Natural killer cell treated with Interleukin-12 subunit alpha and Interleukin-12 subunit beta and Interleukin-15 and Interleukin-18, amount 100 ng/mL, for 72 hours (primary cell): ENCODE measurements at regions not wholly inside any gene's neighbourhood (a gene's known extent, or its start where the extent isn't known, plus 50 kb on each side); places are given as distances from the start of the nearest gene placed in this dataset.
"Not testable (repeated sequence)": the region's sequence is repeated elsewhere in the genome, so short reads cannot be mapped to it uniquely, and the experiment has no call there.

Experiments
- ATAC-seq, 2 donors: fragments of 150-1000 bp; cut with Tn5 transposase in 1 of 2; sonication (Bioruptor Pico), chemical (Tn5 transposase) in 1 of 2; 2 replicates each; pipeline ENCODE4 v1.10.0; 2021
- DNase-seq: peaks from one replicate; pipeline ENCODE4 v3.0.0; 2022; ENCODE audit warnings: low spot score
- H3K27ac Mint-ChIP-seq, 2 donors: 1 replicate in 1 of 2; 2 replicates in 1 of 2; pipeline ENCODE4 v1.8.0; 2022; ENCODE audit warnings: mixed read lengths in 2 of 2, mild to moderate bottlenecking in 1 of 2, moderate library complexity in 1 of 2
- H3K27me3 Mint-ChIP-seq, 2 donors: 1 replicate in 1 of 2; 2 replicates in 1 of 2; pipeline ENCODE4 v1.8.0; 2022; ENCODE audit warnings: mixed read lengths in 2 of 2
- H3K36me3 Mint-ChIP-seq: one replicate; pipeline ENCODE4 v1.8.0; 2022; ENCODE audit warnings: mixed read lengths
- H3K4me1 Mint-ChIP-seq, 2 donors: 1 replicate in 1 of 2; 2 replicates in 1 of 2; pipeline ENCODE4 v1.8.0; 2022; ENCODE audit warnings: low read depth in 2 of 2, mixed read lengths in 2 of 2, mild to moderate bottlenecking in 1 of 2
- H3K4me3 Mint-ChIP-seq: one replicate; pipeline ENCODE4 v1.8.0; 2022; ENCODE audit warnings: mixed read lengths
- H3K9me3 Mint-ChIP-seq: 2 replicates; pipeline ENCODE4 v1.8.0; 2022; ENCODE audit warnings: mixed read lengths

DNA sequence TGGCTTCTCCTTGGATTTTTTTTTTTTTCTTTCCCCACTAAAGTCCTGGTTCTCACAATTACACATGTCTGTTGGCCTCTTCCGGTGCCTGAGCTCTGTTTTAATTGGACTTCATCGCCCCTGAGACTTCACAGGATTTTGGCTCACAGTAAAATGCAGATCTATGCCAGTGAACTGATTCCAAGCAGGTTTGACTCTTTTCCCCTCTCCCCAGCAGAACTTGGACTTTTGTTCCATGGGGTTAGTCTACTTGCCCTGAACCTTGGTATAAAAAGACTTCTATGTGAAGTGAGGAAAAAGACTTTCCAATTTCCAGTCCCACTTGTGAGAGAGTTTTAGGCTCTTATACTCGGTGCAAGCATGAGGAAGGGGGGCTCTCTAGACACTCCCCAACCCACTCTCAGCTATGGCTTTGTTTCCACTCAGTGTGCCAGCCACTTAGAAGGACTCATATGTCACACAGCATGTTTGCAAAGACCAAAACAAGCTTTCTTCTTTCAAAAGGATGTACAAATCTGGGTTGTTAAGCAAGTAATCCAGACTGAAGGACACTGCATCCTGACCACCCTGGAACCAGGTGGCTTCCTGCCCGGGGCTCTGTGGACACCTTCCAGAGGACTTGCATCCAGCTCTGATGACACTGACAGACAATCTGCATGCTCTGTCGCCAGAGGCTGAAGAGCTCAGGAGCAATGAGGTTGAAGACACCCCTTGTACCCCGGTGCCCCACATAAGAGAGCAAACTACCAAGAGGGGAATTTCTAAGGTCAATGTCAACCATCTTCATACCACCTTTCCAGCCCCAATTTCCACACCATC is 221.9 kb upstream of the EGLN3 start:
- peaks cover 2% of the 10 kb centered on the region for H3K9me3 Mint-ChIP-seq
- no peak for DNase-seq
- no peak overlapping the region for H3K4me3 Mint-ChIP-seq
- H3K27me3 Mint-ChIP-seq, result peaks cover 5 to 12% of the 10 kb centered on the region in 2 donors
- no peak for ATAC-seq
- H3K36me3 Mint-ChIP-seq, result no peaks in the 10 kb centered on the region
- H3K4me1 Mint-ChIP-seq, result no peaks in the 10 kb centered on the region
- H3K27ac Mint-ChIP-seq, result no peak overlapping the region

DNA sequence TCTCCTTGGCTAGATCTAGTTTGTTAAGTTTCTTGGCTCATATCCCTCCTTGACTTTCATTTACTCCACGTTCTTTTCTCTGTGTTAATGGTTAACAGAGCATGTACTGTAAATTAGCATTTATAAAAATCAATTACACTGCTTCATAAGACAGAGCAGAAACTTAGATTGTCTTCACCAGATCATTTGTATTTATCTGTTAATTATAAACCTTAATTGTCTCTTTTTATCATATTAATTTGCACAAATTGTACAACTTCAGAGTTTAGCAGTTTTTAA is 221.2 kb upstream of the EGLN3 start:
- Mint-ChIP-seq H3K9me3 (no peaks in the 10 kb centered on the region), H3K4me3 (no peak overlapping the region), H3K27ac (no peak overlapping the region), H3K36me3 (no peaks in the 10 kb centered on the region), H3K27me3 (peaks cover 5 to 8% of the 10 kb centered on the region in 2 donors), H3K4me1 (no peaks in the 10 kb centered on the region)
- ATAC-seq (no peak), DNase-seq (no peak)

DNA sequence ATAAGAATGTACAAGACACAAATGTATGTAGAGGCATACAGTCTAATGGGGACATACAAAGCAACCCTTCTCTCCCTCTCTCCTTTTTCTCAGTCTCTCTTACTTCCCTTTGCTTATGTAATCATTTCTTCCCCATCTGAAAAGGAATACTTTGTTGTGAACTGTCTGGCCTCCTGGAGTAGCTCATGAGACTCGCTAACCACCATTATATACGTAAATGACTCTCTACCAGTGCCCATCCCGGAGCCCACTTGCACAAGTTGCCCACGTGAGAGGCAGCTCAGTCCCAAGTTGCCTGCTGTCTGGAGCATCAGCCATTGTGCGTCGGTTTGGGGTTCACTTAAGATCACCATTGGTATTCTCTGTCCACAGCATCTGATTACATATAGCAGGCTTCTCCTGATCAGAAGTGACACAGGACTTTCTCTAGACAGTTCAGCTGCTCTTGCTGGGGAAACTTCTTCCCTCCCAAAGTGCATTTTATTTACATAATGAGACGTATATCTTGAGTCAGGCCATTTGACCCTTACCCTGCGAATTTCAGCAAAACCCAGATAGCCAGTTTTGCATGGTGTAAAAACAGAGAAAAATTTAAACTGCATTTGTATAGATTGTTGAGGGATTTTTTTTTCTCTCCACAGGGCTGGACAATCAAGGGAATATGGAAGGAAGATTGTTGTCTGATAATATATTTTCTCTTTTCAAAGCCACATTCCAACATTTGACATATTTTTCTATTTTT is 220.7 kb upstream of the EGLN3 start:
- Mint-ChIP-seq H3K4me1 (no peaks in the 10 kb centered on the region), H3K36me3 (no peaks in the 10 kb centered on the region), H3K27ac (no peak overlapping the region), H3K4me3 (no peak overlapping the region), H3K27me3 (peaks cover 5 to 8% of the 10 kb centered on the region in 2 donors), H3K9me3 (no peaks in the 10 kb centered on the region)
- ATAC-seq (no peak), DNase-seq (no peak)

DNA sequence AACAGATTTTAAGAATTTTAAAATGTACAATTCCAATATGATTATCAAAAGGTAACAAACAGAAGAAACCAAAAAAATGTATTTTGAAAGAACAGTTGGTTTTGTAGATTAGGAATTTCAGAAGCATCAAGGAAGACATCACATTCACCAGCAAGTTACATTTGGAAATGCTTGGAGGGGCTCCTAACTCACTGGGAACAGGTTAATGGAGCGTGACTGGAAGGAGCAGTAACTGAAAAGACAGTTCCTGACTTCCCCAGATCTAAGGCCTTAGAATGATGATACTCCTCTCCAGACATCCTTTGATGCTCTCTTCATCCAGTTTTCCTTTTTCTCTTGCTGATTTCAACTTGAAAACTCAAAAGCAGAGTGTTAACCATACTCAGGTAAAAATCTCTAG is 220.0 kb upstream of the EGLN3 start:
- H3K36me3 Mint-ChIP-seq, result no peaks in the 10 kb centered on the region
- H3K4me3 Mint-ChIP-seq, result no peak overlapping the region
- H3K27me3 Mint-ChIP-seq, result peaks cover 8% of the 10 kb centered on the region in 2 donors
- no peak for ATAC-seq
- no peaks in the 10 kb centered on the region for H3K9me3 Mint-ChIP-seq
- DNase-seq, result no peak
- no peaks in the 10 kb centered on the region for H3K4me1 Mint-ChIP-seq
- H3K27ac Mint-ChIP-seq, result no peak overlapping the region

DNA sequence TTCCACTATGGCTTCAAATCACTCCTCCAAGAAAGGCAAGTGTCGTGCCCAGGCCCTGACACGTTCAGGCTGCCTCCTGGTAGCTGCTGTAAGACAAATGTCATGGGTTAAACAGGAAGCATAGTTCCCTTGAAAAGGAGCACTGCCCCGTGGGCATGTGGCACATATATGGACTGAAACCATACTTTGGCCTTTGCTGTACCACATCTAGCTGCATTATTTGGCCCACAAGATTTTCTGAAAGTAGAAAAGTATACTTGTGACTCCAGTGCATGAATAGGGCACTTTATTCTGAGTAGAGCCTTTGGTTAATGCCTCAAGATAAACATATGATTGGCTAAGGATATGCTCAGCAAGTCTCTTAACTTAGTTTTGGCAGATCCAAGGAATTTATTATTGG is 218.7 kb upstream of the EGLN3 start:
- ATAC-seq (no peak), DNase-seq (no peak)
- H3K4me1 Mint-ChIP-seq, result no peaks in the 10 kb centered on the region
- H3K27me3 Mint-ChIP-seq, result peaks cover 8% of the 10 kb centered on the region in 2 donors
- H3K9me3 Mint-ChIP-seq, result no peaks in the 10 kb centered on the region
- H3K36me3 Mint-ChIP-seq, result no peaks in the 10 kb centered on the region
- H3K27ac Mint-ChIP-seq, result no peak overlapping the region
- H3K4me3 Mint-ChIP-seq, result no peak overlapping the region

DNA sequence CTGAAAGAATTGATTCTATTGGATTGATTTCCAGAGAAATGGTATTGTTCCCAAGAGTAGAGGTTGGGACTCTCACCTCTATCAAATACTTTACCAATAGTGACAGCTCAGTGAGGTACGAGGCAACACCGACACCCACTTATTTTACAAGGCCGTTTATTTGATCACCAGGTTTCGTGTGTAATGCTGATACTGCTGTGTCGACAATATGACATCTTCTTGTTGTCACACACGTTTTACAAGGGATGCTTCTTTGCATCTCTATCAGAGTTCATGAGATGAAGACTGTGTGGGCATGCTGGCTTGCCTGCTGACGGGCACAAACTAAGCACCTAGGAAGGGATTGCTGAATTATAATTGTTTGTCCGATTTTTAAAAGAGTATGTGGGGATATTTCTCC is 217.8 kb upstream of the EGLN3 start:
- no peaks in the 10 kb centered on the region for H3K9me3 Mint-ChIP-seq
- DNase-seq (no peak), ATAC-seq (peak in 1 of 2 donors; percentile 11)
- H3K27me3 Mint-ChIP-seq, result peaks cover 8 to 10% of the 10 kb centered on the region in 2 donors
- no peaks in the 10 kb centered on the region for H3K36me3 Mint-ChIP-seq
- H3K4me3 Mint-ChIP-seq, result no peak overlapping the region
- no peaks in the 10 kb centered on the region for H3K4me1 Mint-ChIP-seq
- no peak overlapping the region for H3K27ac Mint-ChIP-seq

DNA sequence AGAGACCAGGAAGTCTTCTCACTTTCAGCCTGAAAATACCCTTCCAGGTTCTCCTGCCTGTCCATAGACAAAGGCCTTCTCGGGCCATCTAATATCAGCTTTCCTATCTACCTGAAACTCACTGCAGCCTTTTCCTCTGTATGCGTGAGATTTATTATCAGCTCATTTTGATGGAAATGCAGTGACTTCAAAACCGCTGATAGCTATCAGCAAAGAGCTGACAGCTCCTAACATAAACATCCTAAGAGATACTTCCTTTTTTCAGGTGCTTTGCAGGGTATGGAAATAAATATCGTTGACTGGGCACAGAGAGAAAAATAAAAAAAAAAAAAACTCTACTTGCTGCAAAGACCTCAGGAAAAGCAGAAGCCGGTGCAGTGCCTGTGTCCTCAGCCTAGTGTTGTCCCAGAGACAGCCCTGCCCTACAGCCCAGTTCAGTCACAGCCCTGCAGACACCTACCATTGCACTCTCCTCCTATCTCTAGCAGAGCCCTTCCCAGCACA is 215.0 kb upstream of the EGLN3 start:
- no peak overlapping the region for H3K27ac Mint-ChIP-seq
- no peak overlapping the region for H3K4me3 Mint-ChIP-seq
- H3K36me3 Mint-ChIP-seq, result no peaks in the 10 kb centered on the region
- DNase-seq (no peak), ATAC-seq (no peak)
- H3K27me3 Mint-ChIP-seq, result peaks cover 8% of the 10 kb centered on the region in 2 donors
- no peaks in the 10 kb centered on the region for H3K4me1 Mint-ChIP-seq
- no peaks in the 10 kb centered on the region for H3K9me3 Mint-ChIP-seq

DNA sequence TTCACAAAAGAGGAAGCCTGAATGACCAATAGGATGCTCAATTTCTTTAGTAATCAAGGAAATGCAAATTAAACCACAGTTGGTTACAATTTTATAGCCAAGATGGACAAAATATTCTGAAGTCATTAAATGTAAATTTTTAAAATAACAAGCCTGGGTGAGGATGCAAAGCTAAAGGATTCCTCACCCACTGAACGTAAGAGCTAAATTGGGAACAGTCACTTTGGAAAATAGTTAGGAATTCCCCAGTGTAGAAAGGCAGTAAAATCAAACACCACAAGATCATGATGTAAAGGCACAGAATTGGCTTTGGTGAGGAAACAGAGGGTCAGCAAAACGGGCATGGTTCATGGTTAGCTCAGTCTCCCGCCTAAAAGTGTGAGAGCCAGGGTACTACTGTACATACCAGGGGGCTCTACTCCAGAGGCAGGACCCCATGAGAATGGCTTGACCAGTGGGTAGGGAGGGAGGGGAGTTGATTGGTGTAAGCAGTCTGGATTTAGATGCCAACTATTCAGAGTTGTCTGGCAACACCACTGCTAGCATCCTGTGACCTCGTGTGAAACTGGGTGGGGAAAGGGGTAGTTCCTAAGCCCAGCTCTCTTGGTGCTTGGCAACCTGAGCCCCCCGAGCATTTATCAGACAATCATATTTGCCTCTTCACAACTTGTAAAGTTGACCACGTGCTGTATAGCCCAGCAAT is 213.4 kb upstream of the EGLN3 start:
- H3K27me3 Mint-ChIP-seq, result peaks cover 8% of the 10 kb centered on the region in 2 donors
- no peak for ATAC-seq
- H3K4me1 Mint-ChIP-seq, result no peaks in the 10 kb centered on the region
- no peak for DNase-seq
- H3K9me3 Mint-ChIP-seq, result no peaks in the 10 kb centered on the region
- H3K4me3 Mint-ChIP-seq, result no peak overlapping the region
- no peaks in the 10 kb centered on the region for H3K36me3 Mint-ChIP-seq
- H3K27ac Mint-ChIP-seq, result no peak overlapping the region

DNA sequence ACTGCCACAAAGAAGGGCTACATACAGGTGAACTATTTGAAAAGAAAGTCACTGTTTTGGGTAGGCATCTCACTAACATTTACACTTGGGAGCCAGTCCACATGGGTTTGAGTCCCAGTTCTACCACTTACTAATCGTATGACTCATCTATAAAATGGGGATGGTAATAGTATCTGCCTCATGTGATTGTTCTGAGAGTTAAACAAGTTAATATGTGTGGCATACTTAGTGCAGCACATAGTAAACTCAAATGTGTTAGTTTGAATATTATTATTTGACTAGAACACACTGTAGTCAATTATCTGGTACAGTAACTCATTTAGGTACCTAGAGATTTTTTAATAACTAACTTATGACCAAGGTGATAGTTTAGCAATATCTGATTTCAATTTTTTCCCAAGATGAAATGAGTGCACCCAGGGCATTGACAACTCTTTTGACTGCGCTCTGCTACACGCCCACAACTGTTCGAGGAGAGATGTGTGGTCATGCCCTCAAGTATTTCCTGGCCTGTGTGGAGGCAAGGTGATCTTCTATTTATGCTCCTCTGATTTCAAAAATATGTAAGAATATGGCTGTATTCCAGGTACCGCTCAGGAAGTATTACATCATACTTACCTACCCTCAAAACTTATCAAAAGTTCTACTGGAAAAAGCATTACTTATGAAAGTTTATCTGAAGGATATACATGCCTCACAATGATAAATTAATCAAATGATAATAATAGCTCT is 210.6 kb upstream of the EGLN3 start:
- Mint-ChIP-seq H3K9me3 (no peaks in the 10 kb centered on the region), H3K27me3 (peaks cover 0 to 6% of the 10 kb centered on the region in 2 donors), H3K27ac (no peak overlapping the region)

DNA sequence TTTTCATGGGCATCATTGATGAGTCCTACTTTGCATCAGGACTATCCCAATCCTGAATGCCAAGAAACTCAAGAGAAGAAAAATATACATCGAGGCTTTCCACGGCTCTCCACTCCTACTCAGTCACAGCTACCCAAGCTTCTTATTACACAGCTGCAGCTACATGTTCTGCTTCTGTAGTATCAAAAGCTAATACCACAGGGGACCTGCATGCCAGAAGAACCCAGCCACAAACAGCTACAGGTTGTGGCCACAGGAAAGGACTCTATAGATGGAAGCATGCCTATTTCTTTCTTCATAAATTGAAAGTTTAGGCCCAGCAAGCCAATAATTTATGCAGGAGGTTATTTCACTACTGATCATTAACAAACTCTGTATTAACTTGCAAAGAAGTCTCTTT is 209.7 kb upstream of the EGLN3 start:
- H3K9me3 Mint-ChIP-seq, result no peaks in the 10 kb centered on the region
- H3K36me3 Mint-ChIP-seq, result no peaks in the 10 kb centered on the region
- H3K4me1 Mint-ChIP-seq, result no peaks in the 10 kb centered on the region
- H3K27ac Mint-ChIP-seq, result no peak overlapping the region
- ATAC-seq, result no peak
- no peak for DNase-seq
- H3K4me3 Mint-ChIP-seq, result no peak overlapping the region
- H3K27me3 Mint-ChIP-seq, result peaks cover 0 to 2% of the 10 kb centered on the region in 2 donors

More for the DNA sequence above, 210.6 kb upstream of the EGLN3 start:
- H3K36me3 Mint-ChIP-seq, result no peaks in the 10 kb centered on the region
- no peak for ATAC-seq
- no peak overlapping the region for H3K4me3 Mint-ChIP-seq
- DNase-seq, result no peak
- H3K4me1 Mint-ChIP-seq, result no peaks in the 10 kb centered on the region

DNA sequence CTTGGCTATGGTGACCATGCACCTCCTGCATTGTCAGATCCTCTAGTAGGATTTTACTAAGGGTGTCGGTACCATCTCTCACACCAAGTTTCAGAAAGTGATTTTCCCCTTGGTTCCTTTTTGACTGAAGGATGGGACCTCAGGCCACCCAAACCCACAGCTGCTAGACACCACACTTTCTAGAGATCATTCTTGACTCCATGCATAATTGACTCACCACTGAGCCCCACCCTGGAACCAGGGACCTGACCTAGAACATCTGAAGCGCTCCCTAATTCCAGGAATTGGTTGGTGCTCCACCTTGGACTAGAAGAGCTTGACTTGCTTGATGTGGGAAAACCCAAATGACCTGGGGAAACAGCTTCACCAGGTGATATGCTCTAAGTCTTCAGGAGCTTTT is 206.8 kb upstream of the EGLN3 start:
- Mint-ChIP-seq H3K4me3 (no peak overlapping the region), H3K36me3 (no peaks in the 10 kb centered on the region), H3K9me3 (no peaks in the 10 kb centered on the region), H3K27me3 (no peaks in the 10 kb centered on the region), H3K4me1 (no peaks in the 10 kb centered on the region), H3K27ac (no peak overlapping the region)
- no peak for DNase-seq
- no peak for ATAC-seq

DNA sequence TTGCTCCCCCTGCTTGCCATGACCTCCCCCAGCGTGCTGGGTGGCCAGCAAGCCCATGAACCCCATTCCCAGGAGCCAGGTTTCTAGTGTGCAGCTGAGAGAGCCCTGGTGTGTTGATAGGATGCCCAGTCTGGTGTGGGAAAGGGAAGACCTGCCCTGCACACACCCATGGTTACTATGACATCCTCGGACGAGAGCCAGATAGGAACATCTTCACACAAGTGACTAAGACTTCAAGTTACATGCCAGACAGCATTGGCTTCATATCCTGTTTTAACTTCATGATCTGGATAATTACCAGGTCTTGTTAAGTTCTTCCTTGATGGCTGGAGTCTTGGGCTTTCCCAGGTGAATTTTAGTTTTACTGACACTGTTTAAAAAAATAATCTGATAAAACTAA is 196.6 kb upstream of the EGLN3 start:
- Mint-ChIP-seq H3K36me3 (peaks cover 5% of the 10 kb centered on the region), H3K4me3 (no peak overlapping the region), H3K9me3 (peaks cover 6% of the 10 kb centered on the region), H3K27ac (no peak overlapping the region), H3K27me3 (peaks cover 0 to 7% of the 10 kb centered on the region in 2 donors), H3K4me1 (no peaks in the 10 kb centered on the region)
- ATAC-seq (no peak), DNase-seq (no peak)

DNA sequence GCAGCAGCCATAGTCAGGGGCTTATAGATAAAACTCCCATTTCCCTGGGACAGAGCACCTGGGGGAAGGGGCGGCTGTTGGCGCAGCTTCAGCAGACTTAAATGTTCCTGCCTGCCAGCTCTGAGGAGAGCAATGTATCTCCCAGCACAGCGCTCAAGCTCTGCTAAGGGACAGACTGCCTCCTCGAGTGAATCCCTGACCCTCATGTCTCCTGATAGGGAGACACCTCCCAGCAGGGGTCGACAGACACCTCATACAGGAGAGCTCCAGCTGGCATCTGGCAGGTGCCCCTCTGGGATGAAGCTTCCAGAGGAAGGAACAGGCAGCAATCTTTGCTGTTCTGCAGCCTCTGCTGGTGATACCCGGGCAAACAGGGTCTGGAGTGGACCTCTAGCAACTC is 189.3 kb upstream of the EGLN3 start:
- not testable (repeated sequence) for H3K27ac Mint-ChIP-seq, H3K4me1 Mint-ChIP-seq, H3K27me3 Mint-ChIP-seq, DNase-seq, H3K36me3 Mint-ChIP-seq, H3K4me3 Mint-ChIP-seq, ATAC-seq
- H3K9me3 Mint-ChIP-seq, result peaks cover 18% of the 10 kb centered on the region
